Esophagus squamous epithelium (tissue), 4 donors: ENCODE measurements at regions not wholly inside any gene's neighbourhood (a gene's known extent, or its start where the extent isn't known, plus 50 kb on each side); places are given as distances from the start of the nearest gene placed in this dataset.

Experiments used
- POLR2A ChIP-seq, 4 donors: fragments of 450-650 bp; IDR thresholded peaks; one replicate each; pipeline ENCODE4 v1.6.1; 2017; ENCODE audit warnings: antibody characterized with exemption in 4 of 4, mild to moderate bottlenecking in 4 of 4, moderate library complexity in 3 of 4
- TF ChIP-seq, protein P1 (sequence below), 6 experiments: fragments of 450-650 bp in 4 of 6; fragments of 200-600 bp in 2 of 6; sonication (generic) in 2 of 6; IDR thresholded peaks; one replicate each; pipeline ENCODE4 v1.5.1; 2016 to 2019; ENCODE audit warnings: antibody characterized with exemption in 6 of 6, mild to moderate bottlenecking in 4 of 6, moderate library complexity in 4 of 6

DNA sequence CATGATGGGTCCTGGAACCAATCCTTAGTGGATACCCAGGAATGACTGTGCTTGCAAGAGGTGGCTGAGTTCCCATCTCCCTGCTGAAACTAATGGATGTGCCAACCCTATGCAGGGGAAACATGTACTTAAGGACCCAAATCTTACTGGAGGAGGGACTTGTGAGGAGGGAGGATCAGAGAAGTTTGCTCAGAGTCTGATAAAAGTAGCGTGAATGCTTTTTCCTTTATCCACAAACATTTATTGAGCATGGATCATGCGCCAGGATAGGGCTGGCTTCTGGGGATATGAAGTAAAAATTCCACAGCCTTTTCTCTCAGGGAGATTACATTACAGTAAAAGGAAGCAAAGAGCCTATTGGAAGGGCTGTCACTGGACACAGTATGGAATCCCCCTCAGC lies 358.5 kb downstream of the RPS24 start:
- TF ChIP-seq, protein P1, sequence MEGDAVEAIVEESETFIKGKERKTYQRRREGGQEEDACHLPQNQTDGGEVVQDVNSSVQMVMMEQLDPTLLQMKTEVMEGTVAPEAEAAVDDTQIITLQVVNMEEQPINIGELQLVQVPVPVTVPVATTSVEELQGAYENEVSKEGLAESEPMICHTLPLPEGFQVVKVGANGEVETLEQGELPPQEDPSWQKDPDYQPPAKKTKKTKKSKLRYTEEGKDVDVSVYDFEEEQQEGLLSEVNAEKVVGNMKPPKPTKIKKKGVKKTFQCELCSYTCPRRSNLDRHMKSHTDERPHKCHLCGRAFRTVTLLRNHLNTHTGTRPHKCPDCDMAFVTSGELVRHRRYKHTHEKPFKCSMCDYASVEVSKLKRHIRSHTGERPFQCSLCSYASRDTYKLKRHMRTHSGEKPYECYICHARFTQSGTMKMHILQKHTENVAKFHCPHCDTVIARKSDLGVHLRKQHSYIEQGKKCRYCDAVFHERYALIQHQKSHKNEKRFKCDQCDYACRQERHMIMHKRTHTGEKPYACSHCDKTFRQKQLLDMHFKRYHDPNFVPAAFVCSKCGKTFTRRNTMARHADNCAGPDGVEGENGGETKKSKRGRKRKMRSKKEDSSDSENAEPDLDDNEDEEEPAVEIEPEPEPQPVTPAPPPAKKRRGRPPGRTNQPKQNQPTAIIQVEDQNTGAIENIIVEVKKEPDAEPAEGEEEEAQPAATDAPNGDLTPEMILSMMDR (IDR thresholded peaks at IDR 0.05), result no peak
- TF ChIP-seq POLR2A (IDR thresholded peaks at IDR 0.05), result no peak
